ENCODE measurements at regions not wholly inside any gene's neighbourhood (a gene's known extent, or its start where the extent isn't known, plus 50 kb on each side); places are given as distances from the start of the nearest gene placed in this dataset.

GRCh38 chr3:5653426-5654143, 466.1 kb downstream of the EDEM1 start:
- TF ChIP-seq CTCF (IDR thresholded peaks at IDR 0.05), result no peak
- TF ChIP-seq POLR2A (IDR thresholded peaks at IDR 0.05), result no peak
- no peak for TF ChIP-seq EP300 (IDR thresholded peaks at IDR 0.05)
